ENCODE measurements at regions not wholly inside any gene's neighbourhood (a gene's known extent, or its start where the extent isn't known, plus 50 kb on each side); places are given as distances from the start of the nearest gene placed in this dataset.

DNA sequence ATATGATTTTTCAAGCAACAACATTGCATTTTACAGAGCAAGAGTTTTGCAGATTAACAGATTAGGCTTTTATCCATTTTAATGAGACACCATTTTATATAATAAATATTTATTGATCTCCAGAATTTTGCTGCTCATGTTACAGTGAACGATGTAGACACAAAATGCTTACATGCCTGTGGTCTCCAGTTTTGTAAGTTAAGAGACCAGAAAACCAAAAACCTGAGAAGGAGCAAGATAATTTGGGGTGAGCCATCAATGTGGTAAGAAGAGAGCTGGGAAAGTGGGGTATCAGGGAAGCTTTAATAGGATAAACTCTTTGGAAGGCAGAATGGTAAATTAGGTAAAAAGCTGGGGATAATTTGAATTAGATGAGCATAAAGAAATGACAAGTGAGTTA, 2100.5 kb upstream of the PCDH20 start:
- TF ChIP-seq YY1 (IDR thresholded peaks at IDR 0.05; ENCODE audit: insufficient read depth, insufficient read length) (no peak), SUZ12 (IDR thresholded peaks at IDR 0.05; ENCODE audit: extremely low read depth, insufficient read depth, insufficient read length) (no peak)
